Fibroblast of villous mesenchyme (primary cell): ENCODE measurements at regions not wholly inside any gene's neighbourhood (a gene's known extent, or its start where the extent isn't known, plus 50 kb on each side); places are given as distances from the start of the nearest gene placed in this dataset.

ENCODE experiments used
- DNase-seq: peaks from one replicate; pipeline ENCODE4 v3.0.0-alpha.2; 2010; ENCODE audit warnings: low read depth
- H3K4me3 ChIP-seq: 2 replicates; pipeline ENCODE4 v1.5.1; 2011; ENCODE audit warnings: low read depth, mild to moderate bottlenecking, low read length
- CTCF ChIP-seq: IDR thresholded peaks from 2 replicates; pipeline ENCODE4 v1.5.1; 2012; ENCODE audit warnings: low read depth, mild to moderate bottlenecking, low read length; ENCODE audit not compliant: insufficient read depth

DNA sequence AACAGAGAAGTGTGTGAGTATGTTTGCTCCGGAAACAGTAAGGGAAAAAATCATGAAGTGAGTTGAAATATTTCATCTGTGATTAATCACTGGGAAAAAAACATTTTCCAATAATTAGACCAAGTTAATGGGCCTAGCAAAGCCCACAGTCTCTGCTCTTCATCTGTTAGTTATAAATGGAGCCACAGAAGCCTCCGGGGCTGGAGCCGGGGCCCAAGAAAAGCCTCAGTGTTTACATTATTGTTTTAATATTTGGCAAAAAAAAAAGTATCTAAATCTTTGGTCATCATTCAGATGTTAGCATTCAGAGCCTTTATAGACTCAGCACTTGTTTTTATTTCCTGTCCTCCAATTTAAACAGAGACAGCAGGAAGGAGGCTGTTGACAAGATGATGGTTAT, 115.0 kb downstream of the UBE2U start:
- no peak for TF ChIP-seq CTCF
- H3K4me3 ChIP-seq = no peak overlapping the region
- DNase-seq = no peak

- no peak overlapping the region for H3K4me3 ChIP-seq
- no peak for TF ChIP-seq CTCF
- no peak for DNase-seq
Observed at GRCh38 chr1:64320007-64320406, 116.6 kb downstream of the UBE2U start.

DNA sequence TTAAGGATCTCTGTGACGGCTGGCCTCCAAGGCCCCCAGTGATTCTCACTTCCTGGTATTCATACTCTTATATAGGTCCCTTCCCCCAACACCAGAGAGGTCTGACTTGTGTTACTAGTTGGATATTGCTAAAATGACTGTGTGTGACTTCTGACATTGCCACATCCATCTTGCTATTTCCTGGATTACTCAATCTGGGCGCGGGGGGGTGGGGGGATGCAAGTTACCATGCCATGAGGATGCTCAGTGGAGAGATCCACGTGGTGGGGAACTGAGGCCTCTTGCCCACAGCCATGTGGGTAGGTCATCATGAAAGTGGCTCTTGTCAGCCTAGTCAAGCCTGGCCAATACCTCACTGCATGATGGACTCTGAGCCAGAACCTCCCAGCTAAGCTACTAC, 117.0 kb downstream of the UBE2U start:
- H3K4me3 ChIP-seq = no peak overlapping the region
- peak; percentile 14 for DNase-seq
- no peak for TF ChIP-seq CTCF

GRCh38 chr1:64320922-64321614, 117.6 kb downstream of the UBE2U start:
- DNase-seq = no peak
- H3K4me3 ChIP-seq = no peak overlapping the region
- no peak for TF ChIP-seq CTCF

DNA sequence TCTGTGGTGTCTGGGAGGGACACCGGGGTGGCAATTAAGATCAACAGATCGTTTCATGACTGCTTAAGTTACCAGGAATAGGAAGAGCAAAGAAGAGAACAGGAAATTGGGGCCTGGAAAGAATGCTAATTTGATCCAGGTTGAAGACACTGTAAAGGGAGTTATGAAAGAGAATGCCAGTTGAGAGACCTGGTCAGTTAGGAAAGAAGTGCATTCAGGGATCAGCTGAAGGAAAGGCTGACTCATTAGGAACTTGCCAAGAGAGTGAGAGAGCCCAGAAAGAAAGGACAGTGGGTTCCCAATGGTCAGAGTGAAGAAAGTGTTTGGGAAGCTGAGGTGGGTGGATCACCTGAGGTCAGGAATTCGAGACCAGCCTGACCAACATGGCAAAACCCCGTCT, 119.6 kb downstream of the UBE2U start:
- no peak overlapping the region for H3K4me3 ChIP-seq
- no peak for DNase-seq
- TF ChIP-seq CTCF = no peak

GRCh38 chr1:64323882-64324281, 120.5 kb downstream of the UBE2U start:
- H3K4me3 ChIP-seq = no peak overlapping the region
- DNase-seq = no peak
- TF ChIP-seq CTCF = no peak

- no peak for DNase-seq
- TF ChIP-seq CTCF = no peak
- no peak overlapping the region for H3K4me3 ChIP-seq
Observed at GRCh38 chr1:64325856-64326255, 122.4 kb downstream of the UBE2U start.
